SK-N-SH (cell line): ENCODE measurements at regions not wholly inside any gene's neighbourhood (a gene's known extent, or its start where the extent isn't known, plus 50 kb on each side); places are given as distances from the start of the nearest gene placed in this dataset.

Experiments
- CTCF ChIA-PET: fragments of 300-600, 350-600 bp; formaldehyde crosslinking; extraction: SDS; loops from one replicate; lab custom pipeline; 2021; lab: Yijun Ruan, JAX
- POLR2A ChIA-PET: fragments of 350-600 bp; sonication (Branson Sonifier 250); formaldehyde crosslinking; extraction: SDS; loops from one replicate; lab custom pipeline; 2020; ENCODE audit warnings: antibody characterized with exemption, inconsistent platforms; lab: Yijun Ruan, JAX
- DNase-seq: peaks from one replicate; pipeline ENCODE4 v3.0.0; 2012
- H2AFZ ChIP-seq: fragments of 200-600 bp; sonication (generic); 2 replicates; pipeline ENCODE4 v1.8.1; 2016; ENCODE audit warnings: antibody characterized with exemption, mild to moderate bottlenecking, low read depth
- H3F3A ChIP-seq: fragments of 200-600 bp; sonication (generic); replicated peaks from 2 replicates; pipeline ENCODE3; 2016; ENCODE audit warnings: antibody characterized with exemption, mild to moderate bottlenecking; ENCODE audit not compliant: insufficient read depth
- H3K27ac ChIP-seq, 2 experiments: fragments of 200-500 bp in 1 of 2; fragments of 200-600 bp in 1 of 2; sonication (Bioruptor generic) in 1 of 2; sonication (generic), shearing (Covaris generic) in 1 of 2; 2 replicates each; pipeline versions ENCODE4 v1.5.1 to v1.6.1; 2014 to 2016; ENCODE audit warnings: low read depth in 2 of 2, inconsistent platforms in 1 of 2, low read length in 1 of 2, mild to moderate bottlenecking in 1 of 2, mixed read lengths in 1 of 2
- H3K27me3 ChIP-seq: fragments of 200-600 bp; sonication (generic), shearing (Covaris generic); 2 replicates; pipeline ENCODE4 v1.6.1; 2016; ENCODE audit warnings: mixed run types; ENCODE audit not compliant: insufficient read depth
- H3K36me3 ChIP-seq, 2 experiments: fragments of 200-500 bp in 1 of 2; fragments of 200-600 bp in 1 of 2; sonication (Bioruptor generic) in 1 of 2; sonication (generic) in 1 of 2; replicated peaks in 1 of 2; 2 replicates each; pipeline versions ENCODE3 to v1.5.1; 2014 to 2016; ENCODE audit warnings: low read length in 1 of 2, mild to moderate bottlenecking in 1 of 2; ENCODE audit not compliant: insufficient read depth in 2 of 2, control insufficient read depth in 1 of 2
- H3K4me1 ChIP-seq, 2 experiments: fragments of 200-500 bp in 1 of 2; fragments of 200-600 bp in 1 of 2; sonication (Bioruptor generic) in 1 of 2; sonication (generic), shearing (Covaris generic) in 1 of 2; 2 replicates each; pipeline versions ENCODE4 v1.5.1 to v1.6.1; 2014 to 2016; ENCODE audit warnings: low read depth in 1 of 2, low read length in 1 of 2, mixed run types in 1 of 2; ENCODE audit not compliant: insufficient read depth in 2 of 2, control insufficient read depth in 1 of 2
- H3K4me2 ChIP-seq: fragments of 200-600 bp; sonication (generic), shearing (Covaris generic); 2 replicates; pipeline ENCODE4 v1.6.1; 2017; ENCODE audit warnings: mixed run types
- H3K4me3 ChIP-seq, 2 experiments: fragments of 200-500 bp in 1 of 2; fragments of 200-600 bp in 1 of 2; sonication (Bioruptor generic) in 1 of 2; sonication (generic), shearing (Covaris generic) in 1 of 2; 2 replicates each; pipeline versions ENCODE4 v1.5.1 to v1.8.1; 2014 to 2016; ENCODE audit warnings: low read depth in 2 of 2, inconsistent platforms in 1 of 2, low read length in 1 of 2, mild to moderate bottlenecking in 1 of 2, mixed read lengths in 1 of 2, moderate library complexity in 1 of 2
- H3K79me2 ChIP-seq: fragments of 200-600 bp; sonication (generic); 2 replicates; pipeline ENCODE4 v1.8.1; 2017; ENCODE audit warnings: mild to moderate bottlenecking; ENCODE audit not compliant: insufficient read depth
- H3K9ac ChIP-seq: fragments of 200-600 bp; sonication (generic); 2 replicates; pipeline ENCODE4 v1.6.1; 2017; ENCODE audit warnings: mixed run types
- H3K9me2 ChIP-seq: fragments of 200-600 bp; sonication (generic); 2 replicates; pipeline ENCODE4 v1.6.1; 2017; ENCODE audit warnings: mixed run types
- H3K9me3 ChIP-seq: fragments of 200-600 bp; sonication (generic); 2 replicates; pipeline ENCODE4 v1.6.1; 2017; ENCODE audit warnings: mixed run types, mild to moderate bottlenecking, moderate library complexity
- H4K20me1 ChIP-seq: fragments of 200-600 bp; sonication (generic); 2 replicates; pipeline ENCODE4 v1.6.1; 2017; ENCODE audit warnings: mild to moderate bottlenecking, mixed run types; ENCODE audit not compliant: insufficient read depth
- CHD2 ChIP-seq: fragments of 150-350 bp; IDR thresholded peaks from 2 replicates; pipeline ENCODE4 v1.6.1; 2018; ENCODE audit warnings: low read length; ENCODE audit not compliant: partially characterized antibody
- CTCF ChIP-seq: fragments of 200-600 bp; sonication (generic); IDR thresholded peaks from 2 replicates; pipeline ENCODE4 v1.6.1; 2017; ENCODE audit warnings: antibody characterized with exemption, mild to moderate bottlenecking, moderate library complexity
- EP300 ChIP-seq, 2 experiments: IDR thresholded peaks; 2 replicates each; pipeline versions ENCODE4 v1.4.0 to v1.6.1; 2012; ENCODE audit warnings: borderline replicate concordance in 1 of 2, low read depth in 1 of 2, low read length in 1 of 2
- EZH2phosphoT487 ChIP-seq: fragments of 200-600 bp; sonication (generic); IDR thresholded peaks from 2 replicates; pipeline ENCODE4 v1.6.1; 2017; ENCODE audit warnings: low read depth, mixed run types, mild to moderate bottlenecking, antibody characterized with exemption, moderate library complexity, borderline replicate concordance
- FOSL2 ChIP-seq: IDR thresholded peaks from 2 replicates; pipeline ENCODE4 v1.4.0; 2012; ENCODE audit warnings: low read depth, mild to moderate bottlenecking, moderate library complexity, borderline replicate concordance
- FOXM1 ChIP-seq: IDR thresholded peaks from 2 replicates; pipeline ENCODE4 v1.4.0; 2012; ENCODE audit warnings: low read depth, mild to moderate bottlenecking
- GABPA ChIP-seq: IDR thresholded peaks from 2 replicates; pipeline ENCODE4 v1.4.0; 2012; ENCODE audit warnings: low read depth, mild to moderate bottlenecking
- IRF3 ChIP-seq: fragments of 150-350 bp; IDR thresholded peaks from 2 replicates; pipeline ENCODE4 v1.6.1; 2016; ENCODE audit warnings: mild to moderate bottlenecking, low read depth, low read length
- MEF2A ChIP-seq: IDR thresholded peaks from 2 replicates; pipeline ENCODE4 v1.4.0; 2012; ENCODE audit warnings: low read depth, borderline replicate concordance
- MXI1 ChIP-seq: IDR thresholded peaks from 2 replicates; pipeline ENCODE4 v1.6.1; 2012; ENCODE audit warnings: mild to moderate bottlenecking, low read depth, low read length, improper control_type of control experiment
- NFIC ChIP-seq: IDR thresholded peaks from 2 replicates; pipeline ENCODE4 v1.4.0; 2012; ENCODE audit warnings: borderline replicate concordance
- RXRA ChIP-seq: IDR thresholded peaks from 2 replicates; pipeline ENCODE4 v1.4.0; 2012; ENCODE audit warnings: low read depth, mild to moderate bottlenecking, borderline replicate concordance
- TAF1 ChIP-seq: IDR thresholded peaks from 2 replicates; pipeline ENCODE4 v1.6.1; 2012; ENCODE audit warnings: low read depth, mild to moderate bottlenecking, low read length, moderate library complexity, borderline replicate concordance
- TCF12 ChIP-seq: IDR thresholded peaks from 2 replicates; pipeline ENCODE4 v1.4.0; 2012
- USF2 ChIP-seq: fragments of 150-350 bp; IDR thresholded peaks from 2 replicates; pipeline ENCODE4 v1.6.1; 2017; ENCODE audit warnings: antibody characterized with exemption, low read length, low read depth, borderline replicate concordance
- YY1 ChIP-seq: IDR thresholded peaks from 2 replicates; pipeline ENCODE4 v1.4.0; 2012; ENCODE audit warnings: low read depth, mild to moderate bottlenecking
- ZBTB33 ChIP-seq: IDR thresholded peaks from 2 replicates; pipeline ENCODE4 v1.4.0; 2012; ENCODE audit warnings: low read depth, borderline replicate concordance
- WGBS: methylation state at CpG from one replicate; pipeline ENCODE4 v1.1.6; 2017; ENCODE audit warnings: low lambda C conversion rate; 5-methylcytosine and 5-hydroxymethylcytosine counted together

DNA sequence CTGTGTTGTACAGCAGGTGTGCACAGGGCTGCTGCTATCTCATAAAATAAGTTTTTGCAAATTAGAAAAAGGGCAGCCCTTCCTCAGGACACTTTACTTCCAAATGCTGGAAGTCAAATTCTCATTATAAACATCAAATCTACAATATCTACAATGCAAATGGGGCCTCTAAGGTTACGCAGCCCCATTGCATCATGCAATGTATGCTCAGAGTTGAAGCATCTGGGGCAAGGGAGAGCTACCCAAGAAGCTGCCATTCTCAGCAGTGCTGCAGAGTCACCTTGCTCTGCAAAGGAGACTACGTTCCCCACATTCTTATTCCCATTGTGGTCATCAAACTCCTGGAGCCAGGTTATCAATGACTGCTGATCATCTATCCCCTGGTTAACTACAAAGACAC, 208.9 kb upstream of the POGK start:
- H3K9me2 ChIP-seq = no peaks in the 10 kb centered on the region
- WGBS = 4% methylated on average over 2 of the region's 2 CpGs
- no peak overlapping the region for H2AFZ ChIP-seq
- no peaks in the 10 kb centered on the region for H3K9me3 ChIP-seq
- H4K20me1 ChIP-seq = no peaks in the 10 kb centered on the region
- H3F3A ChIP-seq = no peaks in the 10 kb centered on the region
- CTCF ChIA-PET = no interaction called here
- no peak overlapping the region for H3K27ac ChIP-seq
- TF ChIP-seq CTCF (no peak), CHD2 (no peak), IRF3 (no peak), MEF2A (no peak), NFIC (no peak), MXI1 (no peak), FOXM1 (no peak), RXRA (no peak), USF2 (no peak), EZH2phosphoT487 (no peak), YY1 (no peak), TAF1 (no peak), ZBTB33 (no peak), GABPA (no peak), FOSL2 (no peak), TCF12 (no peak), EP300 (IDR thresholded peaks at IDR 0.05; ENCODE audit: borderline replicate concordance in 1 of 2, low read depth in 1 of 2, low read length in 1 of 2) (no peak)
- H3K4me1 ChIP-seq = no peaks in the 10 kb centered on the region
- no peaks in the 10 kb centered on the region for H3K27me3 ChIP-seq
- POLR2A ChIA-PET = no interaction called here
- no peak overlapping the region for H3K4me3 ChIP-seq
- DNase-seq = no peak
- H3K36me3 ChIP-seq = no peaks in the 10 kb centered on the region
- H3K79me2 ChIP-seq = no peaks in the 10 kb centered on the region
- H3K4me2 ChIP-seq = no peak overlapping the region
- H3K9ac ChIP-seq = no peak overlapping the region
